ENCODE measurements at regions not wholly inside any gene's neighbourhood (a gene's known extent, or its start where the extent isn't known, plus 50 kb on each side); places are given as distances from the start of the nearest gene placed in this dataset.

DNA sequence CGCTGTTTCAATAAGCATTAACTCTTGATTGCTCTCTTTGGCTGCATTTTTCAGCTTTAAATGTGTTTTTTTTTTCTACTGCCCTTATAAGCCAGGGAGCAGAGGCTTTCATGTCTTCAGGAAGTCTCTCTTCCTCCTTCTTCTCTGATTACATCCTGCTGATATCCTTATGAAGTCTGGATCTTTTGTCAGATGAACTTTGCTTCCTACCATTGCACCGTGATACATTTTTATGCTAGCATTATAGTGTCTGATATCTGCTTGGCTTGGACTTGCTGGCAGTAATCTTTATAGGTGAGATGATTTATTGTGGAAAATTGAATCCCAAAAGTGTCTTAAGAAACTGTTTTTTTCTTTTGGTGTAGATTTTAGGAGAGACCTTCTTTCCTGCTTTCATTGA lies 160.4 kb upstream of the CFAP20DC start:
- TF ChIP-seq CTCF (IDR thresholded peaks at IDR 0.05; ENCODE audit: unreplicated experiment), result no peak
- DNase-seq (ENCODE audit: low spot score, unreplicated experiment), result no peak
- H3K27me3 Mint-ChIP-seq, result peaks cover 3% of the 10 kb centered on the region
- peaks cover 22% of the 10 kb centered on the region for H3K4me1 Mint-ChIP-seq (ENCODE audit: low read depth)
- H3K4me3 Mint-ChIP-seq (ENCODE audit: low read depth), result no peak overlapping the region
- no peak overlapping the region for H3K27ac Mint-ChIP-seq
- H3K9me3 Mint-ChIP-seq (ENCODE audit: low read depth), result peaks cover 3% of the 10 kb centered on the region
- no peaks in the 10 kb centered on the region for H3K36me3 Mint-ChIP-seq (ENCODE audit: insufficient read depth)

DNA sequence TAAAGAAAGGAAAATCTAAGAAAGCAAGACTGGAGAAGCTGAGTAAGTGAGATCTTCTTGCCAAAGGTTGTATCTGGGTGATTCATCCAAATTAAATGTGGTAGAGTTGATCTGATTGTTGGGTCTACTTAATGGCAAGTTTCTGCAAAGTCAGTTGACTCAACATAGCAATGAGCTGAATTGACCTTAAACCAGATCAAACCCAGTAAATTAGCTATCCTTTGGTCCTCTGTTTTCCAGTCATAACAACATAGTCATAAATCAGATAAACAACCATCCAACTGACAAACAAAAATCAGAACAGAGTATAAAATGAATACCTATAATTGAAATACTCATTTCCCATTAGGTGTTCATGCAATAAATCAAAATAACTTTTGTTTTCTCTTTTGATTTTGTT lies 142.6 kb upstream of the CFAP20DC start:
- H3K4me1 Mint-ChIP-seq (ENCODE audit: low read depth), result peaks cover 12% of the 10 kb centered on the region
- peaks cover 8% of the 10 kb centered on the region for H3K9me3 Mint-ChIP-seq (ENCODE audit: low read depth)
- DNase-seq (ENCODE audit: low spot score, unreplicated experiment), result no peak
- no peak for TF ChIP-seq CTCF (IDR thresholded peaks at IDR 0.05; ENCODE audit: unreplicated experiment)
- no peak overlapping the region for H3K4me3 Mint-ChIP-seq (ENCODE audit: low read depth)
- H3K27me3 Mint-ChIP-seq, result no peaks in the 10 kb centered on the region
- H3K27ac Mint-ChIP-seq, result no peak overlapping the region
- H3K36me3 Mint-ChIP-seq (ENCODE audit: insufficient read depth), result no peaks in the 10 kb centered on the region

DNA sequence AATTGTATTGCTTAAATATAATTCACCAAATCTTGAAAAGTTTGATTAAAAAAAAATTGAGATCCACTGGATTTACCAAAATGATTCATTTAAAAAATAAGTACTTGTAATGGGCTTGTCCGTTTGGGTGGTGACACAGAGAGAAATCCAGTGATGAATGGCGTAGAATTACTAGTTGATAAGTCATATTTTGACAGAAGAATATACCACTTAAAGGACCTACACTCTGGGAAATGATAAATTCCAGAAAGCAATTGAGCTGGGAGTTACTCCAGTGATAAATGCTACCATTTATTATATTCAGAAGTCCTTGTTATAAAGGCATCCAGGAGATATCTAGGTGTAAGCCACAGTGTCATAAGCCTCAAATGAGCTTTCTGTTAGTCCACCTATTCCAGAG lies 141.8 kb upstream of the CFAP20DC start:
- no peaks in the 10 kb centered on the region for H3K36me3 Mint-ChIP-seq (ENCODE audit: insufficient read depth)
- H3K9me3 Mint-ChIP-seq (ENCODE audit: low read depth), result peaks cover 8% of the 10 kb centered on the region
- peaks cover 12% of the 10 kb centered on the region for H3K4me1 Mint-ChIP-seq (ENCODE audit: low read depth)
- H3K27ac Mint-ChIP-seq, result no peak overlapping the region
- H3K4me3 Mint-ChIP-seq (ENCODE audit: low read depth), result no peak overlapping the region
- no peaks in the 10 kb centered on the region for H3K27me3 Mint-ChIP-seq
- DNase-seq (ENCODE audit: low spot score, unreplicated experiment), result no peak
- TF ChIP-seq CTCF (IDR thresholded peaks at IDR 0.05; ENCODE audit: unreplicated experiment), result no peak

DNA sequence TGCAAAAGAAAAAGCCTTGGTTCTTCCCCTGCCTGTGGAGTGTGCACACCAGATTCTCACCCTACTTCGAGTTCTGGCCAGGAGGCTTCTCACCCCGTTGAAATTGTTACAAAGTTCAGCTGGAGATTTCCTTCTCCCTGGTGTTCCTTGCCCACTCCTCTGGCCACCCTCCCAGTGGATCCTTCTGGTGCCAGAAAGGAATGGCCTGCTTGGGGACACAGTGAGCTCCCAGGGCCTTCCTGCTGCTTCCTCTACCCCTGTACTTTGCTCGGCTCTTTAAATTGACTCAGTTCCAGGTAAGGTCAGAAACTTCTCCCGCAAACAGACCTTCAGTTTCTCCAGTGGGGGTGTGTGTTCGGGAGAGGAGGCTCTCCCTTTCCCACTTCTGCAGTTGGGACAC lies 140.1 kb upstream of the CFAP20DC start:
- peaks cover 12% of the 10 kb centered on the region for H3K4me1 Mint-ChIP-seq (ENCODE audit: low read depth)
- no peaks in the 10 kb centered on the region for H3K27me3 Mint-ChIP-seq
- peaks cover 5% of the 10 kb centered on the region for H3K9me3 Mint-ChIP-seq (ENCODE audit: low read depth)
- no peak for TF ChIP-seq CTCF (IDR thresholded peaks at IDR 0.05; ENCODE audit: unreplicated experiment)
- H3K36me3 Mint-ChIP-seq (ENCODE audit: insufficient read depth), result no peaks in the 10 kb centered on the region
- no peak overlapping the region for H3K4me3 Mint-ChIP-seq (ENCODE audit: low read depth)
- H3K27ac Mint-ChIP-seq, result peak overlapping the region; percentile 53
- no peak for DNase-seq (ENCODE audit: low spot score, unreplicated experiment)

DNA sequence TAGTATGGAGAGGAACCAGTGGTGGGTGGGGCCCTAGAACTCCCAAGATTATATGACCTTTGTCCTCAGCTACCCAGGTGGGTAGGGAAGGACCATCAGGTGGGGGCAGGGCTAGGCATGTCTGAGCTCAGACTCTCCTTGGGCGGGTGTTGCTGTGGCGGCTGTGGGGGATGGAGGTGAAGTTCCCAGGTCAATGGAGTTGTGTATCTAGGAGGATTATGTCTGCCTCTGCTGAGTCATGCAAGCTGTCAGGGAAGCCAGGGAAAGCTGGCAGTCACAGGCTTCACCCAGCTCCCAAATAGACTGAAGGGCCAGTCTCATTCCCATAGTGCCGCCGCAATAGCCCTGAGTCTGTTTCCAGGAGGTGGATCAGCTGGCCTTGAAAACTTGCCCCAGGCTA lies 139.7 kb upstream of the CFAP20DC start:
- H3K4me1 Mint-ChIP-seq (ENCODE audit: low read depth), result peaks cover 12% of the 10 kb centered on the region
- peaks cover 5% of the 10 kb centered on the region for H3K9me3 Mint-ChIP-seq (ENCODE audit: low read depth)
- peak overlapping the region; percentile 25 for H3K27ac Mint-ChIP-seq
- H3K36me3 Mint-ChIP-seq (ENCODE audit: insufficient read depth), result no peaks in the 10 kb centered on the region
- DNase-seq (ENCODE audit: low spot score, unreplicated experiment), result no peak
- H3K27me3 Mint-ChIP-seq, result no peaks in the 10 kb centered on the region
- H3K4me3 Mint-ChIP-seq (ENCODE audit: low read depth), result no peak overlapping the region
- TF ChIP-seq CTCF (IDR thresholded peaks at IDR 0.05; ENCODE audit: unreplicated experiment), result no peak

All from progenitor cell of endocrine pancreas (in vitro differentiated cells).